Colonic mucosa (tissue), 4 donors: ENCODE measurements at regions not wholly inside any gene's neighbourhood (a gene's known extent, or its start where the extent isn't known, plus 50 kb on each side); places are given as distances from the start of the nearest gene placed in this dataset.
"Not testable (repeated sequence)": the region's sequence is repeated elsewhere in the genome, so short reads cannot be mapped to it uniquely, and the experiment has no call there.

Experiments
- DNase-seq: peaks from one replicate; pipeline ENCODE4 v3.0.0-alpha.2; 2020
- H3K27ac ChIP-seq: fragments of 200-600 bp; one replicate; pipeline ENCODE4 v1.8.0; 2021
- H3K27me3 ChIP-seq: fragments of 200-600 bp; one replicate; pipeline ENCODE4 v1.8.0; 2021
- H3K36me3 ChIP-seq: fragments of 200-600 bp; one replicate; pipeline ENCODE4 v1.8.0; 2021
- H3K4me1 ChIP-seq: fragments of 200-600 bp; one replicate; pipeline ENCODE4 v1.8.0; 2021; ENCODE audit warnings: mild to moderate bottlenecking
- H3K4me3 ChIP-seq: fragments of 200-600 bp; one replicate; pipeline ENCODE4 v1.8.0; 2021
- H3K9ac ChIP-seq, 2 donors: one replicate each; pipeline ENCODE4 v1.7.0; 2013; ENCODE audit warnings: control low read depth in 2 of 2, low read depth in 2 of 2, low read length in 2 of 2
- H3K9me3 ChIP-seq: fragments of 200-600 bp; one replicate; pipeline ENCODE4 v1.8.0; 2021
- intact Hi-C: fragments of 100-400 bp; cut with DNase I; formaldehyde crosslinking; loops from one replicate; pipeline ENCODE4 v1.14.1; 2022
- TF ChIP-seq, protein P1 (sequence below): fragments of 200-600 bp; IDR thresholded peaks from one replicate; pipeline ENCODE4 v1.8.0; 2022; ENCODE audit warnings: antibody characterized with exemption, mild to moderate bottlenecking
- donor health status: healthy.
- donor health status: DM: no; HTN: no; CAD: no.
- donor health status: DM: no; HTN: no; CAD: no.

DNA sequence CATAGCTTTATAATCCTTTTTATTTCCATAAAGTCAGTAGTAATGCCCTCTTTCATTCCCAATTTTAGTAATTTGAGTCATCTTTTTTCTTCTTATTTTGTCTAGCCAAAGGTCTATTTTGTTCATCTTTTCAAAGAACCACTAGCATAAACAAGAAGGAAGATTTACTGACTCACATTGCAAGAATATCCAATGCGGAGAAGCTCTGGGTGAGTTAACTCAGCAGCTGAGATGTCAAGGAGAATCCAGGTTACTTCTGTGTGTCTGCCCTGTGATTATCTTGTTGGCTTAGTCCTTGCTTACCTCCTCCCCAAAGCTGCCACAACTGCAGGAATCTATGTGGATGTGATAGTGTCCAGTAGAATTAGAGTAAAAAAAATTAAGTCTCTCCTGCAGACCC is 311.4 kb upstream of the NCKAP5 start:
- Histone ChIP-seq H3K4me3 (no peak overlapping the region), H3K36me3 (no peaks in the 10 kb centered on the region), H3K4me1 (no peaks in the 10 kb centered on the region), H3K9ac (no peak overlapping the region), H3K9me3 (no peaks in the 10 kb centered on the region), H3K27ac (no peak overlapping the region), H3K27me3 (no peaks in the 10 kb centered on the region)
- TF ChIP-seq, protein P1, sequence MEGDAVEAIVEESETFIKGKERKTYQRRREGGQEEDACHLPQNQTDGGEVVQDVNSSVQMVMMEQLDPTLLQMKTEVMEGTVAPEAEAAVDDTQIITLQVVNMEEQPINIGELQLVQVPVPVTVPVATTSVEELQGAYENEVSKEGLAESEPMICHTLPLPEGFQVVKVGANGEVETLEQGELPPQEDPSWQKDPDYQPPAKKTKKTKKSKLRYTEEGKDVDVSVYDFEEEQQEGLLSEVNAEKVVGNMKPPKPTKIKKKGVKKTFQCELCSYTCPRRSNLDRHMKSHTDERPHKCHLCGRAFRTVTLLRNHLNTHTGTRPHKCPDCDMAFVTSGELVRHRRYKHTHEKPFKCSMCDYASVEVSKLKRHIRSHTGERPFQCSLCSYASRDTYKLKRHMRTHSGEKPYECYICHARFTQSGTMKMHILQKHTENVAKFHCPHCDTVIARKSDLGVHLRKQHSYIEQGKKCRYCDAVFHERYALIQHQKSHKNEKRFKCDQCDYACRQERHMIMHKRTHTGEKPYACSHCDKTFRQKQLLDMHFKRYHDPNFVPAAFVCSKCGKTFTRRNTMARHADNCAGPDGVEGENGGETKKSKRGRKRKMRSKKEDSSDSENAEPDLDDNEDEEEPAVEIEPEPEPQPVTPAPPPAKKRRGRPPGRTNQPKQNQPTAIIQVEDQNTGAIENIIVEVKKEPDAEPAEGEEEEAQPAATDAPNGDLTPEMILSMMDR = no peak
- DNase-seq = no peak
- intact Hi-C loops = no loop called here

DNA sequence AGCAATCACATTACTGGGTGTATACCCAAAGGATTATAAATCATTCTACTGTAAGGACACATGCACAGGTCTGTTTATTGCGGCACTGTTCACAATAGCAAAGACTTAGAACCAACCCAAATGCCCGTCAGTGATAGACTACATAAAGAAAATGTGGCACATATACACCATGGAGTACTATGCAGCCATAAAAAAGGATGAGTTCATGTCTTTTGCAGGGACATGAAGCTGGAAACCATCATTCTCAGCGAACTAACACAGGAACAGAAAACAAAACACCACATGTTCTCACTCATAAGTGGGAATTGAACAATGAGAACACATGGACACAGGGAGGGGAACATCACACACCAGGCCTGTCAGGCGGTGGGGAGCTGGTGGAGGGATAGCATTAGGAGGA is 313.9 kb upstream of the NCKAP5 start:
- H3K36me3 ChIP-seq, H3K27me3 ChIP-seq, H3K9ac ChIP-seq, intact Hi-C loops, H3K9me3 ChIP-seq, H3K4me3 ChIP-seq, H3K27ac ChIP-seq, DNase-seq, H3K4me1 ChIP-seq: not testable (repeated sequence)

DNA sequence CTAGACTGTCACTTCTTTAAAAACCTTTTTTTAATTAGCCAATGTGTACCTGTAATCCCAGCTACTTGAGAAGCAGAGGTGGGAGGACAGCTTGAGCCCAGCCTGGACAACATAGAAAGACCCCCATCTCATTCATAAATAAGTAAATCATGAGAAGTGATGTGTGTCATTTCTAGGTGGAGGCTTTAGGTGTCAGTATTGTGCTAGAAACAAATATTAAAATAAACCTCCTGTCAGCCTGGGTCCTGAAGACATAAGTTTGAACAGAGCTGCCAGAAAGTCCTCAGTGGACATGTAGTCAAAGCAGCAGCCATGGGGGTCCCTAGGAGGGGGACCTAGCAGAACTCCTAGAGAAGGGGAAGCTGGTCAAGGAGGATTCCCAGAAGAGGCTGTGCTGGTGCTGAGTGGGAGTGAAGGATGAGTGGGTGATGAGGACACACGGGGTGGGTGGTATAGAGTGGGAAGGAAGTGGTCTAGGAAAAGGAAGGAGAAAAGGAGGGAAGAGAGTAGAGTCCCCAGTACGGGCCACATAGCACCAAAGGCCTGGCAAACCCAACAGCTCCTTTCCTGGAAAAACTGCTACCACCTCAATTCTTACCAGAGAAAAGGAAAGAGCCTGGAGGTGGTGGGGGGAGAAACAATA is 316.6 kb upstream of the NCKAP5 start:
- H3K27me3 ChIP-seq = no peaks in the 10 kb centered on the region
- no peak overlapping the region for H3K9ac ChIP-seq
- no peaks in the 10 kb centered on the region for H3K4me1 ChIP-seq
- DNase-seq = no peak
- TF ChIP-seq, protein P1 = no peak
- no peak overlapping the region for H3K4me3 ChIP-seq
- H3K36me3 ChIP-seq = no peaks in the 10 kb centered on the region
- H3K9me3 ChIP-seq = no peaks in the 10 kb centered on the region
- intact Hi-C loops = no loop called here
- no peak overlapping the region for H3K27ac ChIP-seq

DNA sequence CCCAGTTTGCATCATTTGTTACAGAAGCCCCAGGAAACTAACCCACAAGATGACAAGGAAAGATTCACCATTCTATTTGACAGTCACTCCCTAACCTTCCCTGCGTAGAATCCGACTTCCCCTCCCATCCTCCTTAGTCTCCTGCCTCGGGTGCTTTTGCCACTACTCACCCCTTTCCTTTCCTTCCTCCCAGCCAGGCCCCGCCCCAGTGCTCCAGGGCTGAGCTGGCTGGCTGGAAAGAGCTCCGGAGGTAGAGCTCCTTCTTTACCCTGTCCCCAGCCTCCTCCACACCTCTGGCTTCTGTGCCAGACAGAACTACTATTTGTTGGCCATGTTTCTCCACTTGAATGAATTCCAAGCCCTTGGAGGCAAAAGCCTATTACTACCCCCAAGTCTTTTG is 317.6 kb upstream of the NCKAP5 start:
- intact Hi-C loops = no loop called here
- H3K27ac ChIP-seq = no peak overlapping the region
- no peaks in the 10 kb centered on the region for H3K4me1 ChIP-seq
- no peak for DNase-seq
- no peaks in the 10 kb centered on the region for H3K36me3 ChIP-seq
- no peak overlapping the region for H3K4me3 ChIP-seq
- TF ChIP-seq, protein P1 = no peak
- H3K27me3 ChIP-seq = no peaks in the 10 kb centered on the region
- H3K9ac ChIP-seq = no peak overlapping the region
- no peaks in the 10 kb centered on the region for H3K9me3 ChIP-seq

DNA sequence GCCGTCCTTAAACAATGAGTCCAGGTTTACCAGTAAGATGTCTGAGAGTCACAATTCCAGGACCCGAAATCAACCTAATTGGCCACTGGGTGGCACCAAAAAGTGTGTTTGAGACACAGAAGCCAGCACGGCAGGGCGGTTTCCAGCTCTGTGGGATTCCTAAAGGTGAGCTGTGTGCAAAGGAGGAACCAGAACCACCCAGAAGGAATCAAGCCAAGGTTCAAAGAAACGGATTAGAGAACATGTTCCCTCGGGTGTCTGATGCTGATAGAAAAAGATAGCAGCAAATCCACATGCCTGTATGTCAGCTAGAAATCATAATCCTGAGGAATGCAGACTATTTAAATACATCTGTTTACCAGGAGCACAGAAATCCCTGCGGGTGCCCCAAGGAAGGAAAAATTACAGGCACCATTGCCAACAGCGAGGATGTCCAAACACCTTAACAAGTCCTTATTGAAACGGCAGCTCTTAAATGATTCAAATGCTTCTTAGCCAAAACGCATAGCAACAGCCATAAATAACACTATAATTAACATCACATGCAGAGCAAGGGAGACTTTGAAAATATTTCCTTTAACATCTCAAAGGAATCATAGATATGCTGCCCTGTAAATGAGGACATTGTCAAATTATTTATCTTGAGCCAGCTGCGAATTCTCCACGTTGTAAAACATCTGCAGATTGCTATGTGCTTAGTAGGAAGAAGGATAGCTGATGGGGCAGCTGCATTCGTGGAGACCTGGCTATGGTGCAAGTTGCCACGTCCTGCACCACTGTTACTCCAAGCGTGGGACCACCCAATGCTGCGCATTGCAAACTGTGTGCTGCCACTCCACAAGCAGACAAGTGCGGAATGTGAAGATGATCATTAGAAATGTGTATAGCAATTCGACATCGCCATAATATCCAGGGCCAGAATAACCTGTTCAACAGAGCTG is 318.7 kb upstream of the NCKAP5 start:
- Histone ChIP-seq H3K9me3 (no peaks in the 10 kb centered on the region), H3K9ac (no peak overlapping the region), H3K4me3 (no peak overlapping the region), H3K36me3 (no peaks in the 10 kb centered on the region), H3K27ac (no peak overlapping the region), H3K27me3 (no peaks in the 10 kb centered on the region), H3K4me1 (no peaks in the 10 kb centered on the region)
- TF ChIP-seq, protein P1 = peak; percentile 45
- intact Hi-C loops = no loop called here
- DNase-seq = peak; percentile 64

DNA sequence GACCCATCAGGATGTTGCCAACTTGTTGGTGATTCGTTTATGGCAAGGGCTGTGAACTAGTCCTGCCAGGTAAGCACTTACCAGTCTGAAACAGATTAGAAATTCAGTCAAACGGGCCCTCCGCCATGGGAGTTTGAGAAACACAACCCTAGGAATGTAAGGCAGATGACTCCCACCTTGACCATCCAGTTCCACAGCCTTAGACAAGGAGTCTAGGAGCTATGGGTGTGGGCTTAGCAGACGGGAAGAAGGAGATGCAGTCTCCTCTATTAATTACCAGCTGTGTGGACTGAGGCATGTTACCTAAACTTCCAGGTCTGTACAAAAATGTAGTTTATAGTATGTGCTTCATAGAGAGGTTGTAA is 319.4 kb upstream of the NCKAP5 start:
- Histone ChIP-seq H3K36me3 (no peaks in the 10 kb centered on the region), H3K27me3 (no peaks in the 10 kb centered on the region), H3K9me3 (no peaks in the 10 kb centered on the region), H3K9ac (no peak overlapping the region), H3K4me3 (no peak overlapping the region), H3K27ac (no peak overlapping the region), H3K4me1 (no peaks in the 10 kb centered on the region)
- no peak for DNase-seq
- TF ChIP-seq, protein P1 = no peak
- intact Hi-C loops = no loop called here
